ENCODE measurements at regions not wholly inside any gene's neighbourhood (a gene's known extent, or its start where the extent isn't known, plus 50 kb on each side); places are given as distances from the start of the nearest gene placed in this dataset.
A peak's percentile ranks its signal among the peaks of the same experiment; 100 is the strongest.

- Histone ChIP-seq H2AFZ (ENCODE audit: low read depth) (no peak overlapping the region), H3K9me3 (peaks cover 3% of the 10 kb centered on the region), H3K4me3 (ENCODE audit: low read depth in 2 of 2, low read length in 1 of 2) (no peak overlapping the region), H3K27me3 (ENCODE audit: insufficient read depth) (no peaks in the 10 kb centered on the region), H3F3A (replicated peaks; ENCODE audit: insufficient read depth) (no peaks in the 10 kb centered on the region), H3K4me1 (ENCODE audit: control insufficient read depth in 1 of 2, insufficient read depth in 2 of 2, low read depth in 1 of 2, low read length in 1 of 2) (no peaks in the 10 kb centered on the region), H3K36me3 (replicated peaks in 1 of 2; ENCODE audit: control insufficient read depth in 1 of 2, insufficient read depth in 2 of 2, low read length in 1 of 2) (peaks cover 0 to 8% of the 10 kb centered on the region in 2 experiments), H3K79me2 (ENCODE audit: insufficient read depth) (no peaks in the 10 kb centered on the region), H3K9ac (no peak overlapping the region), H4K20me1 (ENCODE audit: insufficient read depth) (no peaks in the 10 kb centered on the region), H3K27ac (ENCODE audit: low read depth in 2 of 2, low read length in 1 of 2) (no peak overlapping the region), H3K9me2 (no peaks in the 10 kb centered on the region), H3K4me2 (no peak overlapping the region)
- under 1% methylated on average over 3 of the region's 3 CpGs for WGBS (ENCODE audit: low lambda C conversion rate)
- POLR2A ChIA-PET: no interaction called here
- CTCF ChIA-PET: no interaction called here
- no peak for DNase-seq
- TF ChIP-seq RAD21 (IDR thresholded peaks at IDR 0.05; ENCODE audit: low read length): no peak
Observed at GRCh38 chr3:147034359-147034758, 372.0 kb downstream of the ZIC4 start.

- Histone ChIP-seq H3K27ac (ENCODE audit: low read depth in 2 of 2, low read length in 1 of 2) (no peak overlapping the region), H3K9ac (no peak overlapping the region), H3K79me2 (ENCODE audit: insufficient read depth) (no peaks in the 10 kb centered on the region), H2AFZ (ENCODE audit: low read depth) (no peak overlapping the region), H3K27me3 (ENCODE audit: insufficient read depth) (no peaks in the 10 kb centered on the region), H3K4me2 (no peak overlapping the region), H3K4me3 (ENCODE audit: low read depth in 2 of 2, low read length in 1 of 2) (no peak overlapping the region), H3K4me1 (ENCODE audit: control insufficient read depth in 1 of 2, insufficient read depth in 2 of 2, low read depth in 1 of 2, low read length in 1 of 2) (no peaks in the 10 kb centered on the region), H3F3A (replicated peaks; ENCODE audit: insufficient read depth) (no peaks in the 10 kb centered on the region), H3K9me2 (no peaks in the 10 kb centered on the region), H3K9me3 (peaks cover 3% of the 10 kb centered on the region; the same call in 1 of the 2 replicates), H4K20me1 (ENCODE audit: insufficient read depth) (no peaks in the 10 kb centered on the region), H3K36me3 (replicated peaks in 1 of 2; ENCODE audit: control insufficient read depth in 1 of 2, insufficient read depth in 2 of 2, low read length in 1 of 2) (peaks cover 0 to 8% of the 10 kb centered on the region in 2 experiments)
- DNase-seq: no peak
- TF ChIP-seq NFIC (IDR thresholded peaks at IDR 0.05; ENCODE audit: borderline replicate concordance) (no peak), TEAD4 (IDR thresholded peaks at IDR 0.05; ENCODE audit: borderline replicate concordance, insufficient read depth) (no peak), GATA2 (CRISPR knock-in tag; IDR thresholded peaks at IDR 0.05) (no peak), SIN3A (IDR thresholded peaks at IDR 0.05; ENCODE audit: borderline replicate concordance, low read depth, low read length) (no peak), YY1 (IDR thresholded peaks at IDR 0.05; ENCODE audit: low read depth) (no peak)
- TF ChIP-seq, protein P1, sequence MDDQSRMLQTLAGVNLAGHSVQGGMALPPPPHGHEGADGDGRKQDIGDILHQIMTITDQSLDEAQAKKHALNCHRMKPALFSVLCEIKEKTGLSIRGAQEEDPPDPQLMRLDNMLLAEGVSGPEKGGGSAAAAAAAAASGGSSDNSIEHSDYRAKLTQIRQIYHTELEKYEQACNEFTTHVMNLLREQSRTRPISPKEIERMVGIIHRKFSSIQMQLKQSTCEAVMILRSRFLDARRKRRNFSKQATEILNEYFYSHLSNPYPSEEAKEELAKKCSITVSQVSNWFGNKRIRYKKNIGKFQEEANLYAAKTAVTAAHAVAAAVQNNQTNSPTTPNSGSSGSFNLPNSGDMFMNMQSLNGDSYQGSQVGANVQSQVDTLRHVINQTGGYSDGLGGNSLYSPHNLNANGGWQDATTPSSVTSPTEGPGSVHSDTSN (IDR thresholded peaks at IDR 0.05): 0 out of 2 replicates have a peak, but pooled peaks have one; percentile 29
- TF ChIP-seq, protein P2, sequence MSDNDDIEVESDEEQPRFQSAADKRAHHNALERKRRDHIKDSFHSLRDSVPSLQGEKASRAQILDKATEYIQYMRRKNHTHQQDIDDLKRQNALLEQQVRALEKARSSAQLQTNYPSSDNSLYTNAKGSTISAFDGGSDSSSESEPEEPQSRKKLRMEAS (IDR thresholded peaks at IDR 0.05; ENCODE audit: low read depth): no peak
- POLR2A ChIA-PET: no interaction called here
- WGBS (ENCODE audit: low lambda C conversion rate): 0% methylated on average over 2 of the region's 2 CpGs
- CTCF ChIA-PET: no interaction called here
Observed at GRCh38 chr3:147030274-147030673, 376.1 kb downstream of the ZIC4 start.

- Histone ChIP-seq H4K20me1 (ENCODE audit: insufficient read depth) (no peaks in the 10 kb centered on the region), H2AFZ (ENCODE audit: low read depth) (no peak overlapping the region), H3K36me3 (replicated peaks in 1 of 2; ENCODE audit: control insufficient read depth in 1 of 2, insufficient read depth in 2 of 2, low read length in 1 of 2) (no peaks in the 10 kb centered on the region), H3K79me2 (ENCODE audit: insufficient read depth) (no peaks in the 10 kb centered on the region), H3K4me3 (ENCODE audit: low read depth in 2 of 2, low read length in 1 of 2) (no peak overlapping the region), H3K9ac (no peak overlapping the region), H3K27me3 (ENCODE audit: insufficient read depth) (no peaks in the 10 kb centered on the region), H3K4me2 (no peak overlapping the region), H3K9me2 (no peaks in the 10 kb centered on the region), H3K27ac (ENCODE audit: low read depth in 2 of 2, low read length in 1 of 2) (no peak overlapping the region), H3K4me1 (ENCODE audit: control insufficient read depth in 1 of 2, insufficient read depth in 2 of 2, low read depth in 1 of 2, low read length in 1 of 2) (no peaks in the 10 kb centered on the region), H3F3A (replicated peaks; ENCODE audit: insufficient read depth) (no peaks in the 10 kb centered on the region), H3K9me3 (no peaks in the 10 kb centered on the region)
- CTCF ChIA-PET: interaction anchor here (0.7 kb wide), 1 partner anchor 221 kb away, joined by 3 read pairs; no protein-coding TSS in a partner anchor
- TF ChIP-seq REST (IDR thresholded peaks at IDR 0.05; ENCODE audit: low read depth, low read length) (no peak), RFX5 (IDR thresholded peaks at IDR 0.05; ENCODE audit: low read length) (no peak), FOXM1 (IDR thresholded peaks at IDR 0.05; ENCODE audit: low read depth) (no peak), NRF1 (IDR thresholded peaks at IDR 0.05; ENCODE audit: low read depth, low read length) (no peak), USF2 (IDR thresholded peaks at IDR 0.05; ENCODE audit: borderline replicate concordance, low read depth, low read length) (no peak), GABPA (IDR thresholded peaks at IDR 0.05; ENCODE audit: low read depth) (no peak), SMC3 (IDR thresholded peaks at IDR 0.05; ENCODE audit: low read depth, low read length) (no peak)
- TF ChIP-seq, protein P1 (IDR thresholded peaks at IDR 0.05): no peak
- no peak for DNase-seq
- POLR2A ChIA-PET: no interaction called here
- WGBS (ENCODE audit: low lambda C conversion rate): 4% methylated on average over 3 of the region's 3 CpGs
Observed at GRCh38 chr3:147015334-147015733, 391.0 kb downstream of the ZIC4 start.

Data from SK-N-SH (cell line).